Small intestine (tissue), 7 donors: ENCODE measurements at regions not wholly inside any gene's neighbourhood (a gene's known extent, or its start where the extent isn't known, plus 50 kb on each side); places are given as distances from the start of the nearest gene placed in this dataset.
A peak's percentile ranks its signal among the peaks of the same experiment; 100 is the strongest.

Experiments
- DNase-seq, 2 donors: peaks; one replicate each; pipeline versions ENCODE4 v3.0.0 to v3.0.0-alpha.2; 2013
- FAIRE-seq: peaks from 2 replicates; lab custom pipeline; 2012; peaks lifted over from hg19 to GRCh38; lab: Jason Lieb, UNC
- H3K27ac ChIP-seq, 3 donors: one replicate each; pipeline ENCODE4 v1.5.1; 2013; ENCODE audit warnings: low read length in 2 of 3, mild to moderate bottlenecking in 2 of 3, control low read depth in 1 of 3, inconsistent platforms in 1 of 3, low read depth in 1 of 3, moderate library complexity in 1 of 3
- H3K27me3 ChIP-seq, 3 donors: one replicate each; pipeline ENCODE4 v1.6.1; 2013; ENCODE audit warnings: low read length in 3 of 3, inconsistent platforms in 1 of 3; ENCODE audit not compliant: control insufficient read depth in 3 of 3, insufficient read depth in 3 of 3
- H3K36me3 ChIP-seq, 3 donors: one replicate each; pipeline ENCODE4 v1.6.1; 2013; ENCODE audit warnings: low read length in 3 of 3, inconsistent platforms in 1 of 3, low read depth in 1 of 3, mild to moderate bottlenecking in 1 of 3, moderate library complexity in 1 of 3; ENCODE audit not compliant: control insufficient read depth in 3 of 3, insufficient read depth in 2 of 3
- H3K4me1 ChIP-seq, 3 donors: one replicate each; pipeline ENCODE4 v1.6.1; 2013; ENCODE audit warnings: low read length in 2 of 3, inconsistent platforms in 1 of 3, low read depth in 1 of 3, mild to moderate bottlenecking in 1 of 3, moderate library complexity in 1 of 3; ENCODE audit not compliant: control insufficient read depth in 3 of 3, insufficient read depth in 2 of 3
- H3K4me3 ChIP-seq, 3 donors: one replicate each; pipeline ENCODE4 v1.5.1; 2013; ENCODE audit warnings: low read length in 3 of 3, control low read depth in 1 of 3, inconsistent platforms in 1 of 3, low read depth in 1 of 3, mild to moderate bottlenecking in 1 of 3, moderate library complexity in 1 of 3
- H3K9me3 ChIP-seq, 2 donors: one replicate each; pipeline ENCODE4 v1.6.1; 2013; ENCODE audit warnings: low read depth in 1 of 2, low read length in 1 of 2; ENCODE audit not compliant: control insufficient read depth in 2 of 2, insufficient read depth in 1 of 2
- WGBS, 3 donors: extraction: QIAGEN DNeasy Blood & Tissue Kit; methylation state at CpG; one replicate each; pipeline ENCODE4 v1.1.7; 2013; 5-methylcytosine and 5-hydroxymethylcytosine counted together
- donor health status: healthy with polysubstance abuse.
- donor health status: control.
- donor health status: control.
- donor health status: Bipolar disorder and iron deficiency.
- donor health status: healthy.

- H3K36me3 ChIP-seq, result no peaks in the 10 kb centered on the region
- no peaks in the 10 kb centered on the region for H3K4me1 ChIP-seq
- H3K27me3 ChIP-seq, result no peaks in the 10 kb centered on the region
- DNase-seq (no peak), FAIRE-seq (no peak)
- H3K27ac ChIP-seq, result no peak overlapping the region
- no peak overlapping the region for H3K4me3 ChIP-seq
- WGBS, 3 donors, result 31 to 81% (median 55%) methylated on average over 2 of the region's 2 CpGs
- peaks cover under 1 to 12% of the 10 kb centered on the region in 2 donors for H3K9me3 ChIP-seq
Measured at GRCh38 chr7:63918986-63919385, 79.7 kb upstream of the ZNF722 start.

DNA sequence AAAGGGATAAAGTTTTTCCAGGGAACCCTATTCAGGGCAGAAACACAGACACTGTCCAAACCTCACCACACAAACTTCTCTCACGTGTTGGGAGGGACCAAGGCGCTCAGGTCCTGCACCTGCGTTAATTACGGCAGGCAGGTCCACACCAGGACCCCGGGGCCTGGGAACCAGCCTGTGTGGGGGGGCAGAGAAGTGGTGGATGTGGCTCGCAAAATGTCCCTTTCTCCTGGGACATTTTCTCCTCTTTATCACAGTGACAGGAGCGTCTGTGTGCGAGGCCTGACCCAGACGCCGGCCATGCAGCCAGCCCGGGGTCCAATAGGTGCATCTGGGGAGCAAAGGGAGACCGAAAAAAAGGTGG, 73.4 kb upstream of the ZNF722 start:
- Histone ChIP-seq H3K27me3 (no peaks in the 10 kb centered on the region), H3K4me1 (no peaks in the 10 kb centered on the region), H3K9me3 (peaks cover 0 to 37% of the 10 kb centered on the region in 2 donors), H3K27ac (no peak overlapping the region), H3K4me3 (peak overlapping the region in 1 of 3 donors; percentile 54), H3K36me3 (no peaks in the 10 kb centered on the region)
- WGBS, 3 donors, result 10 to 42% (median 10%) methylated on average over 12 of the region's 12 CpGs
- DNase-seq (peak; percentile 6 to 23), FAIRE-seq (no peak)

DNA sequence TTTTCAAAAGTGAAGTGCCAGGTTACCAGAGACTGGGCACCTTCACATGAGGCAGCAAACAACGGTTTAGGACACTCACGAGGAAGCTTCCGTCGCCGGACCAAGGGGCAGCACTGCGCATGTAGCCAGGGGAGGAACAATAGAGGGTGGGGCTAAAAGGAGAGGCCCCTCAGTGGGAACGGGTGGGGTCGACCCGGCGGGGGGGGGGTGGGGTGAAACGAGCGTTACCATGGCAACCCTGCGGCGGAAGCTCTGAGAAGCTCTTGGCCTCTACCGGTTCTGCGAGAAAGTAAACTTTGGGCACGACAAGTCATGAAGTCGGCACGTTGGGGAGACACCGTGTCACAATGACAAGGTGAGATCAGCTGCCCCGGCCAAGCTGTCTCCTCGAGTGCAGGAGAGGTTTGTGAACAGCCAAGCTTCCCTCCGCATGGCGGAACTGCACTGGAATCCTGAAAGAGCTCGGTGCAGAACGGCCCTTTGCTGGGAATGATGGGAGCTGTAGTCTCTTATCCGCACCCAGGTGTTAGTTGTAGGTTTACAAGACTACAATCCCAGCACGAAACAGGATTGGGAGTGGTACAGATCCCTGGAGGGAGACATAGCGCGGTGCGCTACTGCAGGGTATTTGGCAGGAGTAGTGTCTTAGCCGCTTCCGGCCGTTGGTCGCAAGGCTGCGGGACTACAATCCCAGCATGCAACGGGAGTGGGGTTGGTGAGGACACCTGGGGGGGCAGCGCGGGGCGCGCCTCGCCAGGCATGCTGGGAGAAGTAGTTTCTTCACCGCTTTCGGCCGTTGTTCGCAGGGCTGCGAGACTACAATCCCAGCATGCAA, 72.8 kb upstream of the ZNF722 start:
- Histone ChIP-seq H3K36me3 (no peaks in the 10 kb centered on the region), H3K4me1 (no peaks in the 10 kb centered on the region), H3K9me3 (peaks cover under 1 to 40% of the 10 kb centered on the region in 2 donors), H3K27me3 (no peaks in the 10 kb centered on the region), H3K4me3 (peak overlapping the region in 1 of 3 donors; percentile 54), H3K27ac (peak overlapping the region in 1 of 3 donors; percentile 22)
- WGBS, 3 donors, result 8 to 36% (median 11%) methylated on average over 47 of the region's 47 CpGs
- no peak for FAIRE-seq
- DNase-seq, result peak; percentile 75 to 96

DNA sequence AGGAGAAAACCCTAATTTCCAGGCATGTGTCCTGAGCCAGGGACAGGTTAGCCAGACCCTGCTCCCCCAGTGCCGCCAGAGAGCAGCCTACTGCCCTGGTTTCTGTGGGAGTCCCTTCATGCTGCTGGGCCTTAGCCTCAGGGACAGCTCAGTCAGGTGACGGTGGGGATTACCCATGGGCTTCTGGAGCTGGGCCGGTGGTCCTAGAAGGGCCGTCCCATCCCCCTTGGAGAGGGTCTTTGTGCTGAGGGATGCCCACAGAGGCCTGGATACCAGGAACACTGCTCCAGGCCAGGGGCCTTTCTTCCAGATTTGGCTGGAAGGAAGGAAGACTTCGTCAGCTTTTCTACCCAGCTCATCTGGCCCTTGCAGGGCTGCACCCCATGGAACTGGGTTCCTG, 71.4 kb upstream of the ZNF722 start:
- Histone ChIP-seq H3K36me3 (no peaks in the 10 kb centered on the region), H3K27me3 (no peaks in the 10 kb centered on the region), H3K4me3 (peak overlapping the region in 1 of 3 donors; percentile 54), H3K27ac (no peak overlapping the region), H3K9me3 (peaks cover 3 to 48% of the 10 kb centered on the region in 2 donors), H3K4me1 (no peaks in the 10 kb centered on the region)
- no peak for DNase-seq
- no peak for FAIRE-seq
- WGBS, 3 donors, result 73 to 82% (median 77%) methylated on average over 5 of the region's 5 CpGs

- Histone ChIP-seq H3K36me3 (no peaks in the 10 kb centered on the region), H3K27me3 (no peaks in the 10 kb centered on the region), H3K9me3 (peaks cover 3 to 41% of the 10 kb centered on the region in 2 donors), H3K4me1 (no peaks in the 10 kb centered on the region), H3K4me3 (no peak overlapping the region), H3K27ac (no peak overlapping the region)
- 64 to 83% (median 76%) methylated on average over 54 to 56 of the region's 56 CpGs for WGBS, 3 donors
- DNase-seq (no peak), FAIRE-seq (no peak)
Measured at GRCh38 chr7:63931057-63931600, 67.5 kb upstream of the ZNF722 start.

- WGBS, 3 donors, result 91 to 94% (median 93%) methylated on average over 22 of the region's 22 CpGs
Measured at GRCh38 chr7:63931985-63932577, 66.6 kb upstream of the ZNF722 start.

More at GRCh38 chr7:63931985-63932577, 66.6 kb upstream of the ZNF722 start:
- FAIRE-seq (no peak), DNase-seq (no peak)
- no peak overlapping the region for H3K4me3 ChIP-seq
- H3K36me3 ChIP-seq, result no peaks in the 10 kb centered on the region
- peaks cover 3 to 31% of the 10 kb centered on the region in 2 donors for H3K9me3 ChIP-seq
- no peak overlapping the region for H3K27ac ChIP-seq
- no peaks in the 10 kb centered on the region for H3K4me1 ChIP-seq
- no peaks in the 10 kb centered on the region for H3K27me3 ChIP-seq
